Motor neuron (in vitro differentiated cells): ENCODE measurements at regions not wholly inside any gene's neighbourhood (a gene's known extent, or its start where the extent isn't known, plus 50 kb on each side); places are given as distances from the start of the nearest gene placed in this dataset.
"Not testable (repeated sequence)": the region's sequence is repeated elsewhere in the genome, so short reads cannot be mapped to it uniquely, and the experiment has no call there.

ENCODE experiments used
- ATAC-seq, 8 experiments: fragments of 200-7000 bp; cut with Tn5 transposase; replicated peaks in 6 of 8; 2 replicates each; pipeline ENCODE4 v1.8.0; 2021; ENCODE audit warnings: mild to moderate bottlenecking in 8 of 8, moderate library complexity in 8 of 8
- H3K27ac ChIP-seq, 2 donors: fragments of 250-450 bp; sonication (Bioruptor Pico); 2 replicates each; pipeline ENCODE4 v1.9.0; 2021; ENCODE audit warnings: antibody characterized with exemption in 2 of 2, mild to moderate bottlenecking in 2 of 2, moderate library complexity in 1 of 2
- H3K4me1 ChIP-seq, 2 donors: fragments of 250-450 bp; sonication (Bioruptor Pico); replicated peaks in 1 of 2; 2 replicates each; pipeline ENCODE4 v1.6.1; 2021; ENCODE audit warnings: antibody characterized with exemption in 2 of 2, mild to moderate bottlenecking in 2 of 2, moderate library complexity in 1 of 2
- H3K4me3 ChIP-seq, 5 donors: fragments of 250-450 bp; sonication (Bioruptor Pico); 2 replicates each; pipeline ENCODE4 v1.9.0; 2021; ENCODE audit warnings: antibody characterized with exemption in 5 of 5, mild to moderate bottlenecking in 5 of 5, moderate library complexity in 4 of 5
- WGBS, 10 experiments: fragments of 450-650 bp; shearing (Covaris generic); methylation state at CpG; one replicate each; pipeline ENCODE4 v1.0.0; 2022; 5-methylcytosine and 5-hydroxymethylcytosine counted together
- in situ Hi-C, 9 experiments: fragments of 400-800 bp; cut with MboI; loops; one replicate each; pipeline ENCODE4 v1.15.0; 2021; ENCODE audit warnings: low sequenced_read_pairs in 9 of 9, low pct_unique_long_range_greater_than_20kb in 2 of 9; ENCODE audit not compliant: unreplicated experiment in 9 of 9

- 71 to 100% (median 79%) methylated on average over 1 to 2 of the region's 2 CpGs; no CpG with 5 or more reads in 4 of the 10 experiments for WGBS, 10 experiments
- H3K27ac ChIP-seq, ATAC-seq: not testable (repeated sequence)
Observed at GRCh38 chr5:69014007-69014406, 79.8 kb upstream of the SLC30A5 start.

GRCh38 chr5:69019668-69020375 is 74.0 kb upstream of the SLC30A5 start:
- H3K4me3 ChIP-seq: no peak overlapping the region
- peak in 3 of 8 experiments; percentile 68 to 86 (median 69) for ATAC-seq
- 0 to 92% (median 75%) methylated on average over 2 to 6 of the region's 6 CpGs for WGBS, 10 experiments
- H3K4me1 ChIP-seq: no peaks in the 10 kb centered on the region
- in situ Hi-C loops: loop anchor here in 4 of 9 experiments (25.0 kb wide), 1 partner anchor 733 kb away; no protein-coding TSS in a partner anchor
- H3K27ac ChIP-seq: no peak overlapping the region

More at GRCh38 chr5:69014007-69014406, 79.8 kb upstream of the SLC30A5 start:
- not testable (repeated sequence) for H3K4me1 ChIP-seq, H3K4me3 ChIP-seq
- in situ Hi-C loops: loop anchor here in 4 of 9 experiments (25.0 kb wide), 1 partner anchor 727 kb away; no protein-coding TSS in a partner anchor

GRCh38 chr5:69024241-69024651 is 69.6 kb upstream of the SLC30A5 start:
- WGBS, 10 experiments: 0 to 86% (median 60%) methylated on average over 1 to 5 of the region's 5 CpGs; no CpG with 5 or more reads in 1 of the 10 experiments
- peak; percentile 45 to 88 (median 62) for ATAC-seq
- no peak overlapping the region for H3K4me3 ChIP-seq
- in situ Hi-C loops: loop anchor here in 4 of 9 experiments (25.0 kb wide), 1 partner anchor 737 kb away; no protein-coding TSS in a partner anchor
- H3K4me1 ChIP-seq: no peaks in the 10 kb centered on the region
- no peak overlapping the region for H3K27ac ChIP-seq

- Histone ChIP-seq H3K4me3 (no peak overlapping the region), H3K27ac (no peak overlapping the region), H3K4me1 (peaks cover 10 to 20% of the 10 kb centered on the region in 2 donors)
- WGBS, 10 experiments: 75 to 100% (median 100%) methylated on average over 1 of the region's 1 CpG; no CpG with 5 or more reads in 5 of the 10 experiments
- in situ Hi-C loops: no loop called here
- no peak for ATAC-seq
Observed at GRCh38 chr5:69029292-69029691, 64.5 kb upstream of the SLC30A5 start.

GRCh38 chr5:69030358-69031062 is 63.3 kb upstream of the SLC30A5 start:
- ATAC-seq: peak in 7 of 8 experiments; percentile 42 to 99 (median 97)
- in situ Hi-C loops: no loop called here
- 34 to 59% (median 45%) methylated on average over 2 to 5 of the region's 5 CpGs for WGBS, 10 experiments
- Histone ChIP-seq H3K4me3 (no peak overlapping the region), H3K4me1 (peaks cover 10 to 20% of the 10 kb centered on the region in 2 donors), H3K27ac (peak overlapping the region in 1 of 2 donors; percentile 63)

GRCh38 chr5:69032009-69032408 is 61.8 kb upstream of the SLC30A5 start:
- peaks cover 10 to 20% of the 10 kb centered on the region in 2 donors for H3K4me1 ChIP-seq
- WGBS, 10 experiments: 40 to 100% (median 82%) methylated on average over 1 to 3 of the region's 3 CpGs; no CpG with 5 or more reads in 6 of the 10 experiments
- no peak overlapping the region for H3K4me3 ChIP-seq
- no peak overlapping the region for H3K27ac ChIP-seq
- peak in 2 of 8 experiments; percentile 31 to 53 for ATAC-seq
- in situ Hi-C loops: no loop called here

GRCh38 chr5:69033690-69034089 is 60.1 kb upstream of the SLC30A5 start:
- 0 to 100% (median 100%) methylated on average over 1 to 2 of the region's 2 CpGs; no CpG with 5 or more reads in 2 of the 10 experiments for WGBS, 10 experiments
- no peak for ATAC-seq
- in situ Hi-C loops: no loop called here
- H3K27ac ChIP-seq: no peak overlapping the region
- H3K4me1 ChIP-seq: peaks cover 10 to 20% of the 10 kb centered on the region in 2 donors
- H3K4me3 ChIP-seq: no peak overlapping the region

GRCh38 chr5:69034898-69035297 is 58.9 kb upstream of the SLC30A5 start:
- ATAC-seq: no peak
- Histone ChIP-seq H3K27ac (no peak overlapping the region), H3K4me1 (peaks cover 7 to 14% of the 10 kb centered on the region in 2 donors), H3K4me3 (no peak overlapping the region)
- in situ Hi-C loops: no loop called here
- 50 to 94% (median 81%) methylated on average over 1 to 7 of the region's 7 CpGs for WGBS, 10 experiments

GRCh38 chr5:69035665-69036064 is 58.1 kb upstream of the SLC30A5 start:
- in situ Hi-C loops: no loop called here
- Histone ChIP-seq H3K4me1 (peaks cover 0 to 6% of the 10 kb centered on the region in 2 donors), H3K4me3 (no peak overlapping the region), H3K27ac (no peak overlapping the region)
- WGBS, 10 experiments: 27 to 100% (median 82%) methylated on average over 1 to 4 of the region's 4 CpGs; no CpG with 5 or more reads in 2 of the 10 experiments
- peak in 1 of 8 experiments; percentile 36 for ATAC-seq

- Histone ChIP-seq H3K4me1 (no peaks in the 10 kb centered on the region), H3K4me3 (no peak overlapping the region), H3K27ac (no peak overlapping the region)
- WGBS, 10 experiments: 85 to 100% (median 98%) methylated on average over 1 to 6 of the region's 8 CpGs; no CpG with 5 or more reads in 4 of the 10 experiments
- in situ Hi-C loops: no loop called here
- ATAC-seq: no peak
Observed at GRCh38 chr5:69038539-69038938, 55.3 kb upstream of the SLC30A5 start.

- ATAC-seq: no peak
- no peak overlapping the region for H3K4me3 ChIP-seq
- H3K4me1 ChIP-seq: no peaks in the 10 kb centered on the region
- in situ Hi-C loops: no loop called here
- no peak overlapping the region for H3K27ac ChIP-seq
Observed at GRCh38 chr5:69039829-69040228, 54.0 kb upstream of the SLC30A5 start.

GRCh38 chr5:69042500-69042899 is 51.3 kb upstream of the SLC30A5 start:
- no peak overlapping the region for H3K4me3 ChIP-seq
- no peak overlapping the region for H3K27ac ChIP-seq
- peak; percentile 30 to 48 (median 42) for ATAC-seq
- WGBS, 10 experiments: 28 to 100% (median 46%) methylated on average over 1 to 2 of the region's 2 CpGs
- in situ Hi-C loops: no loop called here
- peaks cover 0 to 3% of the 10 kb centered on the region in 2 donors for H3K4me1 ChIP-seq
